ENCODE measurements at regions not wholly inside any gene's neighbourhood (a gene's known extent, or its start where the extent isn't known, plus 50 kb on each side); places are given as distances from the start of the nearest gene placed in this dataset.

- intact Hi-C loops (cut with micrococcal nuclease): loop anchor here in 1 of 2 donors (5.0 kb wide), 1 partner anchor 56 kb away; the partner anchor contains the start of gene S1PR3
- peaks cover 53% of the 10 kb centered on the region for H3K4me1 Mint-ChIP-seq
- peak; percentile 86 to 96 (median 93) for DNase-seq
- Histone ChIP-seq H3K27ac (ENCODE audit: low read depth in 1 of 2, low read length in 2 of 2) (peak overlapping the region; percentile 72 to 90), H3K36me3 (replicated peaks in 1 of 2; ENCODE audit: control insufficient read depth in 1 of 2, insufficient read depth in 2 of 2, low read length in 2 of 2) (no peaks in the 10 kb centered on the region), H4K20me1 (ENCODE audit: insufficient read depth, low read length) (no peaks in the 10 kb centered on the region), H3K9me3 (replicated peaks in 1 of 2; ENCODE audit: control insufficient read depth in 1 of 2, insufficient read depth in 1 of 2, low read length in 2 of 2) (no peaks in the 10 kb centered on the region), H2AFZ (ENCODE audit: insufficient read depth, low read depth, low read length, poor library complexity, severe bottlenecking) (peak overlapping the region; percentile 36), H3K4me2 (replicated peaks; ENCODE audit: extremely low read depth, low read length, poor library complexity, severe bottlenecking) (peak overlapping the region; percentile 49), H3K4me3 (replicated peaks in 1 of 3; ENCODE audit: low read depth in 2 of 3, low read length in 3 of 3) (peak overlapping the region in 1 of 3 experiments; percentile 39), H3K27me3 (ENCODE audit: control insufficient read depth in 2 of 2, insufficient read depth in 2 of 2, low read length in 2 of 2) (no peaks in the 10 kb centered on the region), H3K9ac (ENCODE audit: insufficient read depth, low read length, poor library complexity, severe bottlenecking) (peak overlapping the region; percentile 58), H3K4me1 (ENCODE audit: control insufficient read depth in 1 of 2, insufficient read depth in 2 of 2, low read length in 2 of 2) (peaks cover 47 to 57% of the 10 kb centered on the region in 2 donors), H3K79me2 (ENCODE audit: insufficient read depth, low read length) (no peaks in the 10 kb centered on the region)
- peak overlapping the region; percentile 90 to 99 (median 94) for H3K27ac Mint-ChIP-seq
- no peak for TF ChIP-seq CTCF (IDR thresholded peaks at IDR 0.05)
- peaks cover 1 to 2% (median 2%) of the 10 kb centered on the region in 3 donors for H3K27me3 Mint-ChIP-seq (ENCODE audit: low read depth in 3 of 3)
- peaks cover 0 to 6% (median 3%) of the 10 kb centered on the region in 7 donors for H3K9me3 Mint-ChIP-seq
- no peak overlapping the region for H3K4me3 Mint-ChIP-seq
- H3K36me3 Mint-ChIP-seq: peaks cover 3 to 6% of the 10 kb centered on the region in 2 donors
- WGBS (ENCODE audit: insufficient coverage): no CpG with 5 or more reads among the region's 5 CpGs
These were observed 54.6 kb upstream of the S1PR3 start for GRCh38 chr9:88936668-88937067.

- peak overlapping the region; percentile 72 to 90 for H3K27ac ChIP-seq (ENCODE audit: low read depth in 1 of 2, low read length in 2 of 2)
- peaks cover 1 to 3% (median 2%) of the 10 kb centered on the region in 3 donors for H3K27me3 Mint-ChIP-seq (ENCODE audit: low read depth in 3 of 3)
These were observed 54.0 kb upstream of the S1PR3 start for GRCh38 chr9:88937248-88937647.

More at GRCh38 chr9:88937248-88937647, 54.0 kb upstream of the S1PR3 start:
- peak overlapping the region; percentile 36 for H2AFZ ChIP-seq (ENCODE audit: insufficient read depth, low read depth, low read length, poor library complexity, severe bottlenecking)
- intact Hi-C loops (cut with micrococcal nuclease): loop anchor here in 1 of 2 donors (5.0 kb wide), 1 partner anchor 55 kb away; the partner anchor contains the start of gene S1PR3
- Mint-ChIP-seq H3K27ac (peak overlapping the region; percentile 90 to 99 (median 94)), H3K9me3 (peaks cover 0 to 4% (median 3%) of the 10 kb centered on the region in 7 donors), H3K4me1 (peaks cover 57% of the 10 kb centered on the region), H3K36me3 (peaks cover 3 to 6% of the 10 kb centered on the region in 2 donors), H3K4me3 (no peak overlapping the region)
- no peak overlapping the region for H3K4me2 ChIP-seq (replicated peaks; ENCODE audit: extremely low read depth, low read length, poor library complexity, severe bottlenecking)
- H3K9me3 ChIP-seq (replicated peaks in 1 of 2; ENCODE audit: control insufficient read depth in 1 of 2, insufficient read depth in 1 of 2, low read length in 2 of 2): no peaks in the 10 kb centered on the region
- no peaks in the 10 kb centered on the region for H3K36me3 ChIP-seq (replicated peaks in 1 of 2; ENCODE audit: control insufficient read depth in 1 of 2, insufficient read depth in 2 of 2, low read length in 2 of 2)
- H3K27me3 ChIP-seq (ENCODE audit: control insufficient read depth in 2 of 2, insufficient read depth in 2 of 2, low read length in 2 of 2): no peaks in the 10 kb centered on the region
- H3K79me2 ChIP-seq (ENCODE audit: insufficient read depth, low read length): no peaks in the 10 kb centered on the region
- no peak overlapping the region for H3K4me3 ChIP-seq (replicated peaks in 1 of 3; ENCODE audit: low read depth in 2 of 3, low read length in 3 of 3)
- no CpG with 5 or more reads among the region's 3 CpGs for WGBS (ENCODE audit: insufficient coverage)
- no peak overlapping the region for H3K9ac ChIP-seq (ENCODE audit: insufficient read depth, low read length, poor library complexity, severe bottlenecking)
- DNase-seq: no peak
- TF ChIP-seq CTCF (IDR thresholded peaks at IDR 0.05): no peak
- peaks cover 47 to 57% of the 10 kb centered on the region in 2 donors for H3K4me1 ChIP-seq (ENCODE audit: control insufficient read depth in 1 of 2, insufficient read depth in 2 of 2, low read length in 2 of 2)
- no peaks in the 10 kb centered on the region for H4K20me1 ChIP-seq (ENCODE audit: insufficient read depth, low read length)

Data from CD14-positive monocyte (primary cell).